ENCODE measurements at regions not wholly inside any gene's neighbourhood (a gene's known extent, or its start where the extent isn't known, plus 50 kb on each side); places are given as distances from the start of the nearest gene placed in this dataset.

GRCh38 chr2:185667452-185667851 is 71.2 kb upstream of the FSIP2 start:
- TF ChIP-seq POLR2AphosphoS5 (IDR thresholded peaks at IDR 0.05; ENCODE audit: insufficient read depth in 1 of 2, low read depth in 1 of 2): no peak
- TF ChIP-seq, protein P1, sequence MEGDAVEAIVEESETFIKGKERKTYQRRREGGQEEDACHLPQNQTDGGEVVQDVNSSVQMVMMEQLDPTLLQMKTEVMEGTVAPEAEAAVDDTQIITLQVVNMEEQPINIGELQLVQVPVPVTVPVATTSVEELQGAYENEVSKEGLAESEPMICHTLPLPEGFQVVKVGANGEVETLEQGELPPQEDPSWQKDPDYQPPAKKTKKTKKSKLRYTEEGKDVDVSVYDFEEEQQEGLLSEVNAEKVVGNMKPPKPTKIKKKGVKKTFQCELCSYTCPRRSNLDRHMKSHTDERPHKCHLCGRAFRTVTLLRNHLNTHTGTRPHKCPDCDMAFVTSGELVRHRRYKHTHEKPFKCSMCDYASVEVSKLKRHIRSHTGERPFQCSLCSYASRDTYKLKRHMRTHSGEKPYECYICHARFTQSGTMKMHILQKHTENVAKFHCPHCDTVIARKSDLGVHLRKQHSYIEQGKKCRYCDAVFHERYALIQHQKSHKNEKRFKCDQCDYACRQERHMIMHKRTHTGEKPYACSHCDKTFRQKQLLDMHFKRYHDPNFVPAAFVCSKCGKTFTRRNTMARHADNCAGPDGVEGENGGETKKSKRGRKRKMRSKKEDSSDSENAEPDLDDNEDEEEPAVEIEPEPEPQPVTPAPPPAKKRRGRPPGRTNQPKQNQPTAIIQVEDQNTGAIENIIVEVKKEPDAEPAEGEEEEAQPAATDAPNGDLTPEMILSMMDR (IDR thresholded peaks at IDR 0.05): no peak

All from vagina (tissue), 2 donors.